Endothelial cell of umbilical vein (primary cell): ENCODE measurements at regions not wholly inside any gene's neighbourhood (a gene's known extent, or its start where the extent isn't known, plus 50 kb on each side); places are given as distances from the start of the nearest gene placed in this dataset.

Source experiments
- BruUV-seq: library from RNA; stranded (reverse); fragments of 400-500 nt; replicated peaks from 2 replicates; lab custom pipeline; 2021; lab: Mats Ljungman, UMichigan
- CTCF ChIA-PET: fragments of 300-600, 350-600 bp; sonication (Branson Sonifier 250); formaldehyde crosslinking; loops from one replicate; lab custom pipeline; 2021; ENCODE audit warnings: antibody characterized with exemption, inconsistent platforms; lab: Charles Lee
- POLR2A ChIA-PET: fragments of 300-600, 350-600 bp; sonication (Branson Sonifier 250); formaldehyde crosslinking; loops from one replicate; lab custom pipeline; 2021; ENCODE audit warnings: antibody characterized with exemption, inconsistent platforms; lab: Charles Lee
- DNase-seq: peaks from one replicate; pipeline ENCODE4 v3.0.0-alpha.2; 2011; ENCODE audit warnings: low read depth, low spot score
- FAIRE-seq: peaks from 2 replicates; lab custom pipeline; 2011; peaks lifted over from hg19 to GRCh38; lab: Jason Lieb, UNC
- H2AFZ ChIP-seq: 2 replicates; pipeline ENCODE4 v1.6.0; 2012; ENCODE audit warnings: low read depth, low read length, control low read depth, inconsistent platforms
- H3K27ac ChIP-seq: 2 replicates; pipeline ENCODE4 v1.5.1; 2011; ENCODE audit warnings: low read depth, mild to moderate bottlenecking, control low read depth, low read length, moderate library complexity; ENCODE audit not compliant: insufficient read depth
- H3K27me3 ChIP-seq, 2 experiments: 2 replicates each; pipeline versions ENCODE4 v1.6.0 to v1.6.1; 2011; ENCODE audit warnings: low read length in 2 of 2, mixed read lengths in 1 of 2; ENCODE audit not compliant: control insufficient read depth in 2 of 2, insufficient read depth in 2 of 2
- H3K36me3 ChIP-seq, 2 experiments: 2 replicates in 1 of 2; 3 replicates in 1 of 2; pipeline ENCODE4 v1.5.1; 2011; ENCODE audit warnings: low read length in 2 of 2, mild to moderate bottlenecking in 1 of 2, moderate library complexity in 1 of 2; ENCODE audit not compliant: control insufficient read depth in 2 of 2, insufficient read depth in 2 of 2; ENCODE audit errors: extremely low read depth in 1 of 2
- H3K4me1 ChIP-seq: 3 replicates; pipeline ENCODE4 v1.5.1; 2011; ENCODE audit warnings: mild to moderate bottlenecking, low read length; ENCODE audit not compliant: control insufficient read depth, insufficient read depth; ENCODE audit errors: extremely low read depth
- H3K4me2 ChIP-seq: 2 replicates; pipeline ENCODE4 v1.6.1; 2011; ENCODE audit warnings: low read length, control low read depth, mixed read lengths; ENCODE audit not compliant: insufficient read depth
- H3K4me3 ChIP-seq, 3 experiments: fragments of 200-600 bp in 1 of 3; sonication (generic), shearing (Covaris generic) in 1 of 3; replicated peaks in 1 of 3; 2 replicates each; pipeline ENCODE4 v1.5.1; 2011 to 2016; ENCODE audit warnings: control low read depth in 3 of 3, low read length in 3 of 3, mild to moderate bottlenecking in 2 of 3, inconsistent platforms in 1 of 3, low read depth in 1 of 3, moderate library complexity in 1 of 3; ENCODE audit not compliant: insufficient read depth in 1 of 3
- H3K79me2 ChIP-seq: 2 replicates; pipeline ENCODE4 v1.6.0; 2012; ENCODE audit warnings: low read length, inconsistent platforms; ENCODE audit not compliant: control insufficient read depth, insufficient read depth
- H3K9ac ChIP-seq: replicated peaks from 2 replicates; pipeline ENCODE3; 2011; ENCODE audit warnings: low read length, control low read depth; ENCODE audit not compliant: insufficient read depth; ENCODE audit errors: extremely low read depth
- H3K9me1 ChIP-seq: replicated peaks from 3 replicates; pipeline ENCODE4 v1.6.0; 2011; ENCODE audit warnings: mild to moderate bottlenecking, low read length; ENCODE audit not compliant: control insufficient read depth, insufficient read depth; ENCODE audit errors: extremely low read depth
- H3K9me3 ChIP-seq: replicated peaks from 2 replicates; pipeline ENCODE4 v1.5.1; 2012; ENCODE audit warnings: low read length, inconsistent platforms; ENCODE audit not compliant: control insufficient read depth, insufficient read depth
- H4K20me1 ChIP-seq: replicated peaks from 2 replicates; pipeline ENCODE3; 2011; ENCODE audit warnings: mild to moderate bottlenecking, low read length; ENCODE audit not compliant: control insufficient read depth, insufficient read depth; ENCODE audit errors: extremely low read depth
- CTCF ChIP-seq, 2 donors: IDR thresholded peaks; 1 replicate in 1 of 2; 2 replicates in 1 of 2; pipeline ENCODE4 v1.5.1; 2011; ENCODE audit warnings: low read length in 2 of 2, mild to moderate bottlenecking in 2 of 2, moderate library complexity in 2 of 2, control low read depth in 1 of 2, inconsistent platforms in 1 of 2, low read depth in 1 of 2; ENCODE audit not compliant: insufficient read depth in 1 of 2; ENCODE audit errors: extremely low read depth in 1 of 2
- EZH2 ChIP-seq: IDR thresholded peaks from 2 replicates; pipeline ENCODE4 v1.6.1; 2012; ENCODE audit warnings: borderline replicate concordance, low read depth, mild to moderate bottlenecking, moderate library complexity, low read length, inconsistent platforms; ENCODE audit not compliant: severe bottlenecking
- FOS ChIP-seq: IDR thresholded peaks from 2 replicates; pipeline ENCODE4 v1.6.1; 2011; ENCODE audit warnings: mild to moderate bottlenecking, low read length, moderate library complexity, borderline replicate concordance; ENCODE audit not compliant: insufficient read depth
- GATA2 ChIP-seq: IDR thresholded peaks from 2 replicates; pipeline ENCODE4 v1.7.0; 2011; ENCODE audit warnings: low read depth, mild to moderate bottlenecking, moderate library complexity, mixed read lengths, low read length; ENCODE audit not compliant: insufficient read length, insufficient read depth
- JUN ChIP-seq: IDR thresholded peaks from 2 replicates; pipeline ENCODE4 v1.6.1; 2011; ENCODE audit warnings: borderline replicate concordance, low read depth; ENCODE audit not compliant: insufficient read length, insufficient read depth
- MAX ChIP-seq: IDR thresholded peaks from 2 replicates; pipeline ENCODE4 v1.6.1; 2011; ENCODE audit not compliant: insufficient read depth, insufficient read length
- MYC ChIP-seq: IDR thresholded peaks from one replicate; pipeline ENCODE4 v1.6.1; 2011; ENCODE audit warnings: mild to moderate bottlenecking, low read depth, low read length
- POLR2A ChIP-seq: IDR thresholded peaks from 2 replicates; pipeline ENCODE4 v1.6.1; 2012; ENCODE audit warnings: low read depth, mild to moderate bottlenecking, control low read depth, low read length
- POLR2AphosphoS5 ChIP-seq: IDR thresholded peaks from 2 replicates; pipeline ENCODE4 v1.6.1; 2012; ENCODE audit warnings: low read depth, mild to moderate bottlenecking, control low read depth, low read length, moderate library complexity; ENCODE audit not compliant: insufficient read depth
- dilution Hi-C: fragments of 300-500 bp; cut with MboI; formaldehyde crosslinking; loops from one replicate; pipeline ENCODE4 v1.15.0; 2019; ENCODE audit warnings: low sequenced_read_pairs; ENCODE audit not compliant: extremely low pct_ligation_motif_present
- intact Hi-C: fragments of 100-400 bp; cut with micrococcal nuclease; formaldehyde crosslinking; loops from one replicate; pipeline ENCODE4 v1.10.0; 2022

- no peak for FAIRE-seq
- H3K9me1 ChIP-seq, result no peaks in the 10 kb centered on the region
- no peak overlapping the region for H3K9ac ChIP-seq
- TF ChIP-seq MYC, result no peak
- H3K9me3 ChIP-seq, result no peaks in the 10 kb centered on the region
- no peaks in the 10 kb centered on the region for H3K36me3 ChIP-seq
- no peaks in the 10 kb centered on the region for H3K4me1 ChIP-seq
- BruUV-seq, result no TSS peak
- H3K4me2 ChIP-seq, result no peak overlapping the region
- no peak for DNase-seq
- H3K27me3 ChIP-seq, result no peaks in the 10 kb centered on the region
- H3K27ac ChIP-seq, result no peak overlapping the region
- no peak overlapping the region for H3K4me3 ChIP-seq
- ChIA-PET POLR2A (no interaction called here), CTCF (no interaction called here)
- H2AFZ ChIP-seq, result no peak overlapping the region
- no peaks in the 10 kb centered on the region for H4K20me1 ChIP-seq
- no peaks in the 10 kb centered on the region for H3K79me2 ChIP-seq
- intact Hi-C loops, result no loop called here
- dilution Hi-C loops, result no loop called here
These were observed 585.4 kb downstream of the USP25 start for GRCh38 chr21:16315223-16315622.

GRCh38 chr21:16318651-16319300 lies 589.0 kb downstream of the USP25 start:
- no peak overlapping the region for H3K4me3 ChIP-seq
- no peak for FAIRE-seq
- no peaks in the 10 kb centered on the region for H3K9me3 ChIP-seq
- no peak overlapping the region for H2AFZ ChIP-seq
- intact Hi-C loops, result no loop called here
- H3K9me1 ChIP-seq, result no peaks in the 10 kb centered on the region
- H3K9ac ChIP-seq, result no peak overlapping the region
- H3K27ac ChIP-seq, result no peak overlapping the region
- no peaks in the 10 kb centered on the region for H3K79me2 ChIP-seq
- ChIA-PET POLR2A (interaction anchor here (0.6 kb wide), 1 partner anchor 326 kb away, joined by 15 read pairs; no protein-coding TSS in a partner anchor), CTCF (interaction anchor here (0.6 kb wide), 1 partner anchor 274 kb away, joined by 4 read pairs; no protein-coding TSS in a partner anchor)
- H3K36me3 ChIP-seq, result no peaks in the 10 kb centered on the region
- H3K4me1 ChIP-seq, result no peaks in the 10 kb centered on the region
- dilution Hi-C loops, result no loop called here
- no peaks in the 10 kb centered on the region for H4K20me1 ChIP-seq
- DNase-seq, result no peak
- TF ChIP-seq CTCF (IDR thresholded peaks at IDR 0.05; ENCODE audit: extremely low read depth in 1 of 2, insufficient read depth in 1 of 2, low read depth in 1 of 2, low read length in 2 of 2) (no peak), POLR2AphosphoS5 (no peak), JUN (no peak), EZH2 (no peak), POLR2A (no peak), FOS (no peak), MYC (no peak), MAX (no peak), GATA2 (no peak)
- no peaks in the 10 kb centered on the region for H3K27me3 ChIP-seq
- no TSS peak for BruUV-seq
- H3K4me2 ChIP-seq, result no peak overlapping the region
